Breast epithelium (tissue), 4 donors: ENCODE measurements at regions not wholly inside any gene's neighbourhood (a gene's known extent, or its start where the extent isn't known, plus 50 kb on each side); places are given as distances from the start of the nearest gene placed in this dataset.
"Not testable (repeated sequence)": the region's sequence is repeated elsewhere in the genome, so short reads cannot be mapped to it uniquely, and the experiment has no call there.

Experiments used
- DNase-seq, 2 donors: peaks; one replicate each; pipeline ENCODE4 v3.0.0-alpha.2; 2019; ENCODE audit warnings: low spot score in 2 of 2
- H3K27ac ChIP-seq, 2 donors: fragments of 200-600 bp; sonication (generic) in 1 of 2; one replicate each; pipeline ENCODE4 v1.5.1; 2016 to 2019; ENCODE audit warnings: mild to moderate bottlenecking in 1 of 2
- H3K27me3 ChIP-seq, 2 donors: fragments of 200-600 bp; sonication (generic) in 1 of 2; one replicate each; pipeline versions ENCODE4 v1.5.1 to v1.6.0; 2017 to 2019; ENCODE audit warnings: control low read depth in 1 of 2, mild to moderate bottlenecking in 1 of 2
- H3K36me3 ChIP-seq: fragments of 200-600 bp; one replicate; pipeline ENCODE4 v1.5.1; 2019
- H3K4me1 ChIP-seq, 2 donors: fragments of 200-600 bp; sonication (generic); one replicate each; pipeline ENCODE4 v1.5.1; 2016 to 2019; ENCODE audit warnings: control low read depth in 1 of 2
- H3K4me3 ChIP-seq, 3 donors: fragments of 200-600 bp; sonication (generic); 1 replicate in 2 of 3; 2 replicates in 1 of 3; pipeline ENCODE4 v1.5.1; 2016 to 2019; ENCODE audit warnings: mild to moderate bottlenecking in 3 of 3, moderate library complexity in 2 of 3
- H3K9me3 ChIP-seq, 2 donors: fragments of 200-600 bp; sonication (generic) in 1 of 2; one replicate each; pipeline ENCODE4 v1.5.1; 2016 to 2019; ENCODE audit warnings: control low read depth in 1 of 2
- POLR2A ChIP-seq: fragments of 450-650 bp; IDR thresholded peaks from one replicate; pipeline ENCODE4 v1.6.1; 2016; ENCODE audit warnings: antibody characterized with exemption, mild to moderate bottlenecking, moderate library complexity
- POLR2AphosphoS5 ChIP-seq, 3 donors: sonication (generic); formaldehyde crosslinking; IDR thresholded peaks; one replicate each; pipeline ENCODE4 v1.6.1; 2017; ENCODE audit warnings: antibody characterized with exemption in 3 of 3
- intact Hi-C: fragments of 100-400 bp; cut with DNase I; formaldehyde crosslinking; loops from one replicate; pipeline ENCODE4 v1.15.1; 2023; ENCODE audit warnings: low total_unique reads
- TF ChIP-seq, protein P1 (sequence below), 3 donors: fragments of 450-650 bp; IDR thresholded peaks; one replicate each; pipeline ENCODE4 v1.5.1; 2016 to 2017; ENCODE audit warnings: antibody characterized with exemption in 3 of 3, mild to moderate bottlenecking in 3 of 3, moderate library complexity in 3 of 3

DNA sequence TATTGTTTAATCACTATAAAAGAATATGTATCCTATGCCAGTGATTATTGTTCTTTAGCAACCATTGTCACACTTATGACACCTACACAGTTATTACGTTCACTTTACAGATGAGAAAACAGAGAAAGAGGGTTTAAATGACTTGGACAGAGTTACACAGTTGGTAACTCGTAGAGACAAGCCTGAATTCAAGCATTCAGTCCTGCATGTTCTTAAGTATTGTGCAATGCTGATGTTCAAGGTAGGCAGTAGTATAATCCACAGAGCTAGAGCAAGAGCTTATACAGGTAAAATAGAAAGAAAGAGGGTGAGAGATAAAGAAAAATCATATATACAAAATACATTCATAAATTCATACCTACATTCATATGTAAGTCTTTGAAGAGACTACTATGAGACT, 249.8 kb upstream of the ANXA10 start:
- Histone ChIP-seq H3K36me3 (no peaks in the 10 kb centered on the region), H3K4me3 (no peak overlapping the region), H3K9me3 (peaks cover 0 to 5% of the 10 kb centered on the region in 2 donors), H3K27me3 (no peaks in the 10 kb centered on the region), H3K27ac (no peak overlapping the region), H3K4me1 (no peaks in the 10 kb centered on the region)
- no peak for DNase-seq
- intact Hi-C loops = no loop called here
- no peak for TF ChIP-seq POLR2AphosphoS5 (IDR thresholded peaks at IDR 0.05)

DNA sequence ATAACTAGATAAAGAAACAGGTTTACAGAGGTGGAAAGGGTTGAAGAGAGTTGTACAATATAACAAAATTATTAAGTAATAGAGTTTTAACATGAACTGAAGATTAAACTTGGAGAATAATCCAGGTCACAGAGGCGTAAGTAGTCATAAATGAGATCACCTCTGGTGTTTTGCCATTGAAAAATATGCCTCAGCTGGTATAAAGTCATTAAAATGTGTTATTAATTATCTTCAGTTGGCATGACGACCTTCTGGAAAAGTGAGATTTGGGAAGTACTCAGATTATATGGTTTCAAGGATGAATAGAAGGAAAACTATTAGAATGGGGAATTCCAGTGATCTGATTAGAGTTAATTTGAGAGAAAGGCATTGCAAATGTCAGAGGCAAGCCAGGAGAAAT, 237.5 kb upstream of the ANXA10 start:
- TF ChIP-seq, protein P1, sequence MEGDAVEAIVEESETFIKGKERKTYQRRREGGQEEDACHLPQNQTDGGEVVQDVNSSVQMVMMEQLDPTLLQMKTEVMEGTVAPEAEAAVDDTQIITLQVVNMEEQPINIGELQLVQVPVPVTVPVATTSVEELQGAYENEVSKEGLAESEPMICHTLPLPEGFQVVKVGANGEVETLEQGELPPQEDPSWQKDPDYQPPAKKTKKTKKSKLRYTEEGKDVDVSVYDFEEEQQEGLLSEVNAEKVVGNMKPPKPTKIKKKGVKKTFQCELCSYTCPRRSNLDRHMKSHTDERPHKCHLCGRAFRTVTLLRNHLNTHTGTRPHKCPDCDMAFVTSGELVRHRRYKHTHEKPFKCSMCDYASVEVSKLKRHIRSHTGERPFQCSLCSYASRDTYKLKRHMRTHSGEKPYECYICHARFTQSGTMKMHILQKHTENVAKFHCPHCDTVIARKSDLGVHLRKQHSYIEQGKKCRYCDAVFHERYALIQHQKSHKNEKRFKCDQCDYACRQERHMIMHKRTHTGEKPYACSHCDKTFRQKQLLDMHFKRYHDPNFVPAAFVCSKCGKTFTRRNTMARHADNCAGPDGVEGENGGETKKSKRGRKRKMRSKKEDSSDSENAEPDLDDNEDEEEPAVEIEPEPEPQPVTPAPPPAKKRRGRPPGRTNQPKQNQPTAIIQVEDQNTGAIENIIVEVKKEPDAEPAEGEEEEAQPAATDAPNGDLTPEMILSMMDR (IDR thresholded peaks at IDR 0.05) = no peak
- TF ChIP-seq POLR2A (no peak), POLR2AphosphoS5 (IDR thresholded peaks at IDR 0.05) (no peak)
- no peaks in the 10 kb centered on the region for H3K4me1 ChIP-seq
- no peak for DNase-seq
- H3K9me3 ChIP-seq = no peaks in the 10 kb centered on the region
- intact Hi-C loops = no loop called here
- H3K27me3 ChIP-seq = no peaks in the 10 kb centered on the region
- no peak overlapping the region for H3K4me3 ChIP-seq
- no peaks in the 10 kb centered on the region for H3K36me3 ChIP-seq
- H3K27ac ChIP-seq = no peak overlapping the region

DNA sequence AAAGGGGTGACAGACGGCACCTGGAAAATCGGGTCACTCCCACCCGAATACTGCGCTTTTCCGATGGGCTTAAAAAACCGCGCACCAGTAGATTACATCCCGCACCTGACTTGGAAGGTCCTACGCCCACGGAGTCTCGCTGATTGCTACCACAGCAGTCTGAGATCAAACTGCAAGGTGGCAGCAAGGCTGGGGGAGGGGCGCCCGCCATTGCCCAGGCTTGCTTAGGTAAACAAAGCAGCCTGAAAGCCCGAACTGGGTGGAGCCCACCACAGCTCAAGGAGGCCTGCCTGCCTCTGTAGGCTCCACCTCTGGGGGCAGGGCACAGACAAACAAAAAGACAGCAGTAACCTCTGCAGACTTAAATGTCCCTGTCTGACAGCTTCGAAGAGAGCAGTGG, 234.2 kb upstream of the ANXA10 start:
- H3K4me3 ChIP-seq, H3K4me1 ChIP-seq, H3K36me3 ChIP-seq, H3K27me3 ChIP-seq, DNase-seq, H3K9me3 ChIP-seq, H3K27ac ChIP-seq, intact Hi-C loops: not testable (repeated sequence)

DNA sequence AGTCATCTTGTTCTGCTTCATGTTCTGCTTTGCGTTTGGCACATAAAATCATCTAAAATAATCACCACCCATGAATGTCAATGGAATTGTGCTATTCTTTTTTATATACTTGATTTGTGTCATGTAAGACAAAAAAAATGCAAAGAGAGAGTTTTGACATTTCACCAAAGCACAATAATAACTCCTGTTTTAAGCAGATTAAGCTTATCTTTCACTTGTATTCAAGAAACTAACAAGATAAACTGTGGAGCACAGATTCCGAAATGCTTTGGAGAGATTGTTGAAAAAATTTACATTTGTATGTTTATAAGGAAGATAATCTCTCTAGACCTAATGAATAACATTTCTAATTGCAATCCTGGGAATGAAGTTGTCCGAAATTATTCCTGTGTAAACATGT, 225.1 kb upstream of the ANXA10 start:
- TF ChIP-seq, protein P1 (IDR thresholded peaks at IDR 0.05) = no peak
- no peak for TF ChIP-seq POLR2AphosphoS5 (IDR thresholded peaks at IDR 0.05)
- TF ChIP-seq POLR2A = no peak
- H3K27me3 ChIP-seq = no peaks in the 10 kb centered on the region
- DNase-seq = no peak
- H3K4me1 ChIP-seq = no peaks in the 10 kb centered on the region
- no peak overlapping the region for H3K4me3 ChIP-seq
- H3K9me3 ChIP-seq = no peaks in the 10 kb centered on the region
- H3K36me3 ChIP-seq = peaks cover 8% of the 10 kb centered on the region
- intact Hi-C loops = no loop called here
- H3K27ac ChIP-seq = no peak overlapping the region

DNA sequence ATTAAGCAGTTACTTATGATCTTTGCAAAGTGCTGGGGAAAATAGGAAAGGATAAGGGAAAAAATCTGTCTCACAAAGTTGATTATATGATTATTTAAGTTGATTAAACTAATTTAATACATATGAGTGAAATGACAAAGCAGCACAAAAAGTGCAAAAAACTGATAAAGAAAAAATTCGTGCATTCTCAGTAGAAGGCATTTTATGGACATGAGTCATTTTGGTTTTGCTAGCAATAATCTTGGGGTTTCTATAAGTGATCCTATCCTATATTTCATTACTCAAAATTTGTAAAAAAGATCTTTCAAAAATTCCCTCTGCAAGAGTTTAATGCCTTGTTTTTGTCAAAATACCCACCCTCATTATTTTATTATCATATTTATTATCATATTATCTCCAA, 224.2 kb upstream of the ANXA10 start:
- TF ChIP-seq POLR2AphosphoS5 (IDR thresholded peaks at IDR 0.05) (no peak), POLR2A (no peak)
- TF ChIP-seq, protein P1 (IDR thresholded peaks at IDR 0.05) = no peak
- no peak overlapping the region for H3K27ac ChIP-seq
- H3K4me1 ChIP-seq = no peaks in the 10 kb centered on the region
- no peak for DNase-seq
- H3K36me3 ChIP-seq = peaks cover 8% of the 10 kb centered on the region
- intact Hi-C loops = no loop called here
- H3K27me3 ChIP-seq = no peaks in the 10 kb centered on the region
- H3K4me3 ChIP-seq = no peak overlapping the region
- no peaks in the 10 kb centered on the region for H3K9me3 ChIP-seq

DNA sequence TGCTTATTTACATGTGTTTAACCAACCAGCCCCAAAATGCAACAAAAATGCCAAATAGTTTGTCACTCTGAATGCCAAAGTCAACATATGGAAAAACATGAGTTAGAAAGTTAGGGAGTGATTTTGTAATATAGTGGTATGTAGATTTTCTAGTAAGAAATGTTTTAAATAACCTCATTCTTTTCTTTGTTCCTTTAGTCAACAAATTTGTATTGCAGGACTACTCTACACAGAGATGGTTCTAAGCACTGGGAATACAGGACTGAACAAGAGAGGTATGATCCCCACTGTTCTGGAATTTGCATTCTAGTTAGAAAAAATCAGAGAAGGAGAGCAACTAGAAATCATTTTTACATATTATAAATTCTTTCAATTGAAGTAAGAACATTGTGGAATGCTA, 218.8 kb upstream of the ANXA10 start:
- H3K4me3 ChIP-seq = no peak overlapping the region
- H3K27me3 ChIP-seq = no peaks in the 10 kb centered on the region
- intact Hi-C loops = no loop called here
- no peaks in the 10 kb centered on the region for H3K4me1 ChIP-seq
- no peaks in the 10 kb centered on the region for H3K9me3 ChIP-seq
- H3K27ac ChIP-seq = no peak overlapping the region
- no peak for DNase-seq
- TF ChIP-seq, protein P1 (IDR thresholded peaks at IDR 0.05) = no peak
- no peaks in the 10 kb centered on the region for H3K36me3 ChIP-seq

DNA sequence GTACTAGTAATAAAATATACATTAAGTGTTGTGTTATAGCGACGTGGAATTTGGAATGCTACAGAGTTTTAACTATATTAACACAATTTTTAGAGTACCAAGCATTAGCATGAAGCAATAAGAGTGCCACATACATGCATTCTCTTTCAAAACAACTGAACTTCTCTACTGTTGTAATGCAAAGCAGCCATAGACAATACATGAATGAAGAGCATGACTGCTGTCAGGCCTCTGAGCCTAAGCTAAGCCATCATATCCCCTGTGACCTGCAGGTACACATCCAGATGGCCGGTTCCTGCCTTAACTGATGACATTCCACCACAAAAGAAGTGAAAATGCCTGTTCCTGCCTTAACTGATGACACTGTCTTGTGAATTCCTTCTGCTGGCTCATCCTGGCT, 216.2 kb upstream of the ANXA10 start:
- H3K9me3 ChIP-seq, H3K4me1 ChIP-seq, H3K27ac ChIP-seq, H3K27me3 ChIP-seq, H3K4me3 ChIP-seq, H3K36me3 ChIP-seq, DNase-seq, intact Hi-C loops: not testable (repeated sequence)

DNA sequence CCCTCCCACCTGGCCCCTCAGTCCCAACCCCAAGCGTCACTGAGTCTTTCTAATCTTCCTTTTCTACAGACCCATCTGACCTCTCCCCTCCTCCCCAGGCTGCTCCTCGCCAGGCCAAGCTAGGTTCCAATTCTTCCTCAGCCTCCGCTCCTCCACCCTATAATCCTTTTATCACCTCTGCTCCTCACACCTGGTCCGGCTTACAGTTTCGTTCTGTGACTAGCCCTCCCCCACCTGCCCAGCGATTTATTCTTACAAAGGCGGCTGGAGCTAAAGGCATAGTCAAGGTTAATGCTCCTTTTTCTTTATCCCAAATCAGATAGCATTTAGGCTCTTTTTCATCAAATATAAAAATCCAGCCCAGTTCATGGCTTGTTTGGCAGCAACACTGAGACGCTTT, 214.5 kb upstream of the ANXA10 start:
- H3K27me3 ChIP-seq, DNase-seq, H3K36me3 ChIP-seq, intact Hi-C loops, H3K27ac ChIP-seq, H3K4me1 ChIP-seq, H3K9me3 ChIP-seq, H3K4me3 ChIP-seq: not testable (repeated sequence)
